Uterus (tissue), 2 donors: ENCODE measurements at regions not wholly inside any gene's neighbourhood (a gene's known extent, or its start where the extent isn't known, plus 50 kb on each side); places are given as distances from the start of the nearest gene placed in this dataset.

ENCODE experiments used
- POLR2A ChIP-seq, 2 donors: fragments of 450-650 bp; IDR thresholded peaks; one replicate each; pipeline ENCODE4 v1.6.1; 2016; ENCODE audit warnings: antibody characterized with exemption in 2 of 2, mild to moderate bottlenecking in 1 of 2, moderate library complexity in 1 of 2
- TF ChIP-seq, protein P1 (sequence below), 4 experiments: fragments of 200-600 bp in 2 of 4; fragments of 450-650 bp in 2 of 4; sonication (generic) in 2 of 4; IDR thresholded peaks; one replicate each; pipeline ENCODE4 v1.5.1; 2016 to 2019; ENCODE audit warnings: antibody characterized with exemption in 4 of 4, mild to moderate bottlenecking in 2 of 4, moderate library complexity in 1 of 4

GRCh38 chr9:19650312-19650711, 138.5 kb downstream of the SLC24A2 start:
- TF ChIP-seq, protein P1, sequence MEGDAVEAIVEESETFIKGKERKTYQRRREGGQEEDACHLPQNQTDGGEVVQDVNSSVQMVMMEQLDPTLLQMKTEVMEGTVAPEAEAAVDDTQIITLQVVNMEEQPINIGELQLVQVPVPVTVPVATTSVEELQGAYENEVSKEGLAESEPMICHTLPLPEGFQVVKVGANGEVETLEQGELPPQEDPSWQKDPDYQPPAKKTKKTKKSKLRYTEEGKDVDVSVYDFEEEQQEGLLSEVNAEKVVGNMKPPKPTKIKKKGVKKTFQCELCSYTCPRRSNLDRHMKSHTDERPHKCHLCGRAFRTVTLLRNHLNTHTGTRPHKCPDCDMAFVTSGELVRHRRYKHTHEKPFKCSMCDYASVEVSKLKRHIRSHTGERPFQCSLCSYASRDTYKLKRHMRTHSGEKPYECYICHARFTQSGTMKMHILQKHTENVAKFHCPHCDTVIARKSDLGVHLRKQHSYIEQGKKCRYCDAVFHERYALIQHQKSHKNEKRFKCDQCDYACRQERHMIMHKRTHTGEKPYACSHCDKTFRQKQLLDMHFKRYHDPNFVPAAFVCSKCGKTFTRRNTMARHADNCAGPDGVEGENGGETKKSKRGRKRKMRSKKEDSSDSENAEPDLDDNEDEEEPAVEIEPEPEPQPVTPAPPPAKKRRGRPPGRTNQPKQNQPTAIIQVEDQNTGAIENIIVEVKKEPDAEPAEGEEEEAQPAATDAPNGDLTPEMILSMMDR (IDR thresholded peaks at IDR 0.05), result no peak
- TF ChIP-seq POLR2A (IDR thresholded peaks at IDR 0.05), result no peak
